HL-60 (cell line): ENCODE measurements at regions not wholly inside any gene's neighbourhood (a gene's known extent, or its start where the extent isn't known, plus 50 kb on each side); places are given as distances from the start of the nearest gene placed in this dataset.

ENCODE experiments used
- GABPA ChIP-seq: IDR thresholded peaks from 2 replicates; pipeline ENCODE4 v1.6.1; 2012; ENCODE audit warnings: low read depth
- POLR2AphosphoS5 ChIP-seq: IDR thresholded peaks from 2 replicates; pipeline ENCODE4 v1.6.1; 2012; ENCODE audit warnings: low read depth
- TF ChIP-seq, protein P1 (sequence below): IDR thresholded peaks from one replicate; pipeline ENCODE4 v1.5.1; 2011; ENCODE audit warnings: low read length, control low read depth, inconsistent platforms; ENCODE audit not compliant: insufficient read depth
- TF ChIP-seq, protein P2 (sequence below): IDR thresholded peaks from 2 replicates; pipeline ENCODE4 v1.6.1; 2012; ENCODE audit warnings: low read depth; ENCODE audit not compliant: insufficient replicate concordance

DNA sequence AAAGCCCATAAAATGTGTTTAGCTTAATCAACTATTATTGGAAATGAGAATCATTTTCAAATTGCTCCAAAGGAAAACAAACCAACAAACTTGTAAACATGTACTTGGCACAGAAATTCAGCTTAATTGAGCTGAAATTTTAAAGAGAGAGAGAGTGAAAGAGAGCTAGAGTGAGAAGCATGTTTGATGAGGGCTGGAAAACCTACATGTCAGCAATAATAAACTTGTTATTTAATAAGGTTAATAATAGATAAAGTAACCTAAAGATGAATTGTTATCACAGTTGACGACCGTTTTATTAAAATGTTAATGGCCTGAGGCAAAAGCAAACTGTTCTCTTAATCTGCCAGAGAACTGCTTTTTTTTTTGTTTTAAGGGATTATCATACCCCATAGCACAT is 496.1 kb downstream of the RNF144B start:
- TF ChIP-seq, protein P1, sequence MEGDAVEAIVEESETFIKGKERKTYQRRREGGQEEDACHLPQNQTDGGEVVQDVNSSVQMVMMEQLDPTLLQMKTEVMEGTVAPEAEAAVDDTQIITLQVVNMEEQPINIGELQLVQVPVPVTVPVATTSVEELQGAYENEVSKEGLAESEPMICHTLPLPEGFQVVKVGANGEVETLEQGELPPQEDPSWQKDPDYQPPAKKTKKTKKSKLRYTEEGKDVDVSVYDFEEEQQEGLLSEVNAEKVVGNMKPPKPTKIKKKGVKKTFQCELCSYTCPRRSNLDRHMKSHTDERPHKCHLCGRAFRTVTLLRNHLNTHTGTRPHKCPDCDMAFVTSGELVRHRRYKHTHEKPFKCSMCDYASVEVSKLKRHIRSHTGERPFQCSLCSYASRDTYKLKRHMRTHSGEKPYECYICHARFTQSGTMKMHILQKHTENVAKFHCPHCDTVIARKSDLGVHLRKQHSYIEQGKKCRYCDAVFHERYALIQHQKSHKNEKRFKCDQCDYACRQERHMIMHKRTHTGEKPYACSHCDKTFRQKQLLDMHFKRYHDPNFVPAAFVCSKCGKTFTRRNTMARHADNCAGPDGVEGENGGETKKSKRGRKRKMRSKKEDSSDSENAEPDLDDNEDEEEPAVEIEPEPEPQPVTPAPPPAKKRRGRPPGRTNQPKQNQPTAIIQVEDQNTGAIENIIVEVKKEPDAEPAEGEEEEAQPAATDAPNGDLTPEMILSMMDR = no peak
- no peak for TF ChIP-seq POLR2AphosphoS5
- no peak for TF ChIP-seq GABPA
- TF ChIP-seq, protein P2, sequence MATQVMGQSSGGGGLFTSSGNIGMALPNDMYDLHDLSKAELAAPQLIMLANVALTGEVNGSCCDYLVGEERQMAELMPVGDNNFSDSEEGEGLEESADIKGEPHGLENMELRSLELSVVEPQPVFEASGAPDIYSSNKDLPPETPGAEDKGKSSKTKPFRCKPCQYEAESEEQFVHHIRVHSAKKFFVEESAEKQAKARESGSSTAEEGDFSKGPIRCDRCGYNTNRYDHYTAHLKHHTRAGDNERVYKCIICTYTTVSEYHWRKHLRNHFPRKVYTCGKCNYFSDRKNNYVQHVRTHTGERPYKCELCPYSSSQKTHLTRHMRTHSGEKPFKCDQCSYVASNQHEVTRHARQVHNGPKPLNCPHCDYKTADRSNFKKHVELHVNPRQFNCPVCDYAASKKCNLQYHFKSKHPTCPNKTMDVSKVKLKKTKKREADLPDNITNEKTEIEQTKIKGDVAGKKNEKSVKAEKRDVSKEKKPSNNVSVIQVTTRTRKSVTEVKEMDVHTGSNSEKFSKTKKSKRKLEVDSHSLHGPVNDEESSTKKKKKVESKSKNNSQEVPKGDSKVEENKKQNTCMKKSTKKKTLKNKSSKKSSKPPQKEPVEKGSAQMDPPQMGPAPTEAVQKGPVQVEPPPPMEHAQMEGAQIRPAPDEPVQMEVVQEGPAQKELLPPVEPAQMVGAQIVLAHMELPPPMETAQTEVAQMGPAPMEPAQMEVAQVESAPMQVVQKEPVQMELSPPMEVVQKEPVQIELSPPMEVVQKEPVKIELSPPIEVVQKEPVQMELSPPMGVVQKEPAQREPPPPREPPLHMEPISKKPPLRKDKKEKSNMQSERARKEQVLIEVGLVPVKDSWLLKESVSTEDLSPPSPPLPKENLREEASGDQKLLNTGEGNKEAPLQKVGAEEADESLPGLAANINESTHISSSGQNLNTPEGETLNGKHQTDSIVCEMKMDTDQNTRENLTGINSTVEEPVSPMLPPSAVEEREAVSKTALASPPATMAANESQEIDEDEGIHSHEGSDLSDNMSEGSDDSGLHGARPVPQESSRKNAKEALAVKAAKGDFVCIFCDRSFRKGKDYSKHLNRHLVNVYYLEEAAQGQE = no peak
